ENCODE measurements at regions not wholly inside any gene's neighbourhood (a gene's known extent, or its start where the extent isn't known, plus 50 kb on each side); places are given as distances from the start of the nearest gene placed in this dataset.

DNA sequence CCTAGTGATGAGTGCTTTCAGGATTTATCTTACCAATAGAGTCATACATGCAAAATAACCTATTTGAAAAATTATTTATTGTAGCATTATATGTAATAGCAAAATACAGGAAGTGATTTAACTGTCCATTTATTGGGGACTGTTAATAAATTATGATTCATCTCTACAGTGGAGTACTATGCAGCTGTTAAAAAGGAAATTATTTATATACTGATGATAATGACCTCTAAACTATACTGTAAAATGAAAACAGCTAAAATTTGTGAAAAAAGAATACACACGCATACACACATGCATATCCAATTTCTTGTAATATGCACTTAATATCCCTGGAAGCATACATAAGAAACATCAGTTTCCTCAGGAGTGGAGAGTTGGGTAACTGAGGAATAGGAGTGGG, 58.0 kb upstream of the PALM2AKAP2 start:
- Histone ChIP-seq H3K9me3 (replicated peaks; ENCODE audit: control insufficient read depth, insufficient read depth, low read depth, low read length) (no peaks in the 10 kb centered on the region), H3K27me3 (ENCODE audit: control insufficient read depth in 2 of 2, insufficient read depth in 2 of 2, low read length in 2 of 2) (no peaks in the 10 kb centered on the region), H3K9me1 (ENCODE audit: control insufficient read depth, insufficient read depth, low read length) (no peaks in the 10 kb centered on the region), H3K27ac (ENCODE audit: extremely low read depth, low read depth, low read length) (no peak overlapping the region), H3K9ac (ENCODE audit: insufficient read depth in 1 of 2, low read depth in 2 of 2, low read length in 2 of 2) (no peak overlapping the region), H3K4me3 (no peak overlapping the region), H3K4me1 (replicated peaks in 1 of 2; ENCODE audit: control insufficient read depth in 2 of 2, insufficient read depth in 2 of 2, low read length in 2 of 2) (no peaks in the 10 kb centered on the region), H2AFZ (ENCODE audit: low read depth, low read length) (no peak overlapping the region), H3K4me2 (ENCODE audit: insufficient read depth, low read length) (no peak overlapping the region), H4K20me1 (replicated peaks; ENCODE audit: control insufficient read depth, insufficient read depth, low read length) (no peaks in the 10 kb centered on the region), H3K79me2 (ENCODE audit: control insufficient read depth, insufficient read depth, low read length) (no peaks in the 10 kb centered on the region), H3K36me3 (ENCODE audit: control insufficient read depth, insufficient read depth, low read length) (no peaks in the 10 kb centered on the region)
- no peak for ATAC-seq
- DNase-seq (ENCODE audit: extremely low read depth in 1 of 4, low spot score in 3 of 4): no peak
- TF ChIP-seq ZNF146 (CRISPR knock-in tag; IDR thresholded peaks at IDR 0.05; ENCODE audit: unreplicated experiment) (peak; percentile 75), RBM25 (IDR thresholded peaks at IDR 0.05; ENCODE audit: low read depth, low read length, severe bottlenecking) (peak; percentile 74), RBFOX2 (IDR thresholded peaks at IDR 0.05; ENCODE audit: low read depth, low read length) (no peak)
- in situ Hi-C loops (cut with MboI): no loop called here
- POLR2A ChIA-PET: no interaction called here
- FAIRE-seq: no peak
- intact Hi-C loops (cut with micrococcal nuclease): no loop called here
- CTCF ChIA-PET (ENCODE audit: low intra/inter-chr PET ratio): no interaction called here
- no TSS peak for BruUV-seq (replicated peaks)
- WGBS (ENCODE audit: insufficient coverage, low coverage, missing lambda C conversion rate): 7% methylated on average over 1 of the region's 1 CpG

DNA sequence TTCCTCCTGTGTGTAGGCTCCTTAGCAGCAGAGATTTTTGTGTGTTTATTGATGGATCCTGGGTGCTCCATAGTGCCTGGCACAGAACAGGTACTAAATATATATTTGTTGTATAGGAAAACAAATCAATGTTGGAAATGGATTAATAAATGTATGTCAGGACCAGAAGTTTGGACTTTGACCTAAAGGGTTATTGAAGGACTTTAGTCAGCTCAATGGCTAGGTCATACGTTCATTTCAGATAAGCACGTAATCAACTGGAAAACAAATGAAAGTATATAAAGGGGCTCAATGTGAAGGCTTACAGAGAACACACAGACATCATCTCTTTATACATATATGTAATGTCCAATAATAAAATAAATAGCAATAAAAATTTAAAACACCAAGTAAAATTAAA, 56.2 kb upstream of the PALM2AKAP2 start:
- no peaks in the 10 kb centered on the region for H3K27me3 ChIP-seq (ENCODE audit: control insufficient read depth in 2 of 2, insufficient read depth in 2 of 2, low read length in 2 of 2)
- H3K9me3 ChIP-seq (replicated peaks; ENCODE audit: control insufficient read depth, insufficient read depth, low read depth, low read length): no peaks in the 10 kb centered on the region
- ATAC-seq (no peak), FAIRE-seq (no peak), DNase-seq (ENCODE audit: extremely low read depth in 1 of 4, low spot score in 3 of 4) (no peak)
- intact Hi-C loops (cut with micrococcal nuclease) (no loop called here), in situ Hi-C loops (cut with MboI) (no loop called here)
- H3K27ac ChIP-seq (ENCODE audit: extremely low read depth, low read depth, low read length): no peak overlapping the region
- H3K9ac ChIP-seq (ENCODE audit: insufficient read depth in 1 of 2, low read depth in 2 of 2, low read length in 2 of 2): no peak overlapping the region
- no peak overlapping the region for H3K4me3 ChIP-seq
- H3K9me1 ChIP-seq (ENCODE audit: control insufficient read depth, insufficient read depth, low read length): no peaks in the 10 kb centered on the region
- no peak overlapping the region for H3K4me2 ChIP-seq (ENCODE audit: insufficient read depth, low read length)
- no TSS peak for BruUV-seq (replicated peaks)
- ChIA-PET CTCF (ENCODE audit: low intra/inter-chr PET ratio) (no interaction called here), POLR2A (no interaction called here)
- TF ChIP-seq TARDBP (IDR thresholded peaks at IDR 0.05) (no peak), NCOA4 (IDR thresholded peaks at IDR 0.05; ENCODE audit: partially characterized antibody) (no peak), GABPB2 (CRISPR knock-in tag; conservative IDR thresholded peaks at IDR 0.05) (no peak), GTF2E2 (tag; IDR thresholded peaks at IDR 0.05) (no peak), NFRKB (IDR thresholded peaks at IDR 0.05; ENCODE audit: low read depth) (no peak)
- TF ChIP-seq, protein P1, sequence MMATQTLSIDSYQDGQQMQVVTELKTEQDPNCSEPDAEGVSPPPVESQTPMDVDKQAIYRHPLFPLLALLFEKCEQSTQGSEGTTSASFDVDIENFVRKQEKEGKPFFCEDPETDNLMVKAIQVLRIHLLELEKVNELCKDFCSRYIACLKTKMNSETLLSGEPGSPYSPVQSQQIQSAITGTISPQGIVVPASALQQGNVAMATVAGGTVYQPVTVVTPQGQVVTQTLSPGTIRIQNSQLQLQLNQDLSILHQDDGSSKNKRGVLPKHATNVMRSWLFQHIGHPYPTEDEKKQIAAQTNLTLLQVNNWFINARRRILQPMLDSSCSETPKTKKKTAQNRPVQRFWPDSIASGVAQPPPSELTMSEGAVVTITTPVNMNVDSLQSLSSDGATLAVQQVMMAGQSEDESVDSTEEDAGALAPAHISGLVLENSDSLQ (IDR thresholded peaks at IDR 0.05): no peak
- H3K79me2 ChIP-seq (ENCODE audit: control insufficient read depth, insufficient read depth, low read length): no peaks in the 10 kb centered on the region
- H3K36me3 ChIP-seq (ENCODE audit: control insufficient read depth, insufficient read depth, low read length): no peaks in the 10 kb centered on the region
- 0% methylated on average over 2 of the region's 2 CpGs for WGBS (ENCODE audit: insufficient coverage, low coverage, missing lambda C conversion rate)
- no peak overlapping the region for H2AFZ ChIP-seq (ENCODE audit: low read depth, low read length)
- H4K20me1 ChIP-seq (replicated peaks; ENCODE audit: control insufficient read depth, insufficient read depth, low read length): no peaks in the 10 kb centered on the region
- H3K4me1 ChIP-seq (replicated peaks in 1 of 2; ENCODE audit: control insufficient read depth in 2 of 2, insufficient read depth in 2 of 2, low read length in 2 of 2): no peaks in the 10 kb centered on the region
